Non-pigmented ciliary epithelial cell (primary cell): ENCODE measurements at regions not wholly inside any gene's neighbourhood (a gene's known extent, or its start where the extent isn't known, plus 50 kb on each side); places are given as distances from the start of the nearest gene placed in this dataset.

Experiments
- DNase-seq: peaks from one replicate; pipeline ENCODE4 v3.0.0-alpha.2; 2010; ENCODE audit warnings: low read depth

DNA sequence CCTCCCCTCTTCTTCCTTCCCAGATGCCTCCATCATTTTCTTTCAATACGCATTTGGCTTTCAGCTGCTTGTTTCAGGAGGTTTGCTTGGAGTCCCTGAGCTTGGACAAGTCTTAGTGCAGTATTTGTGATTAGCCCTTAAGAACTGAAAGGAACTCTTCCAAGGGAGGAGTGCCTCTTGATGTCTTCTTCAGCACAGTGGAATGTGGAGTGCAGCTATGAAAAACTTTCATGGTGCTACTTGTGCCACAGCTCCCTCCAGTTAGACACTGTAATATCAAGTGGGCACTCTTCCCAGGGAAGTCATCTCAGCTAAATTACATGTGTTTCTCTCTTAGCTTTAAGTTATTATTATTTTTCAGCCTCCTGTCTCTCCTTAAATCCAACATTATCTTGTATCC lies 173.1 kb downstream of the NECTIN3 start:
- DNase-seq: no peak

DNA sequence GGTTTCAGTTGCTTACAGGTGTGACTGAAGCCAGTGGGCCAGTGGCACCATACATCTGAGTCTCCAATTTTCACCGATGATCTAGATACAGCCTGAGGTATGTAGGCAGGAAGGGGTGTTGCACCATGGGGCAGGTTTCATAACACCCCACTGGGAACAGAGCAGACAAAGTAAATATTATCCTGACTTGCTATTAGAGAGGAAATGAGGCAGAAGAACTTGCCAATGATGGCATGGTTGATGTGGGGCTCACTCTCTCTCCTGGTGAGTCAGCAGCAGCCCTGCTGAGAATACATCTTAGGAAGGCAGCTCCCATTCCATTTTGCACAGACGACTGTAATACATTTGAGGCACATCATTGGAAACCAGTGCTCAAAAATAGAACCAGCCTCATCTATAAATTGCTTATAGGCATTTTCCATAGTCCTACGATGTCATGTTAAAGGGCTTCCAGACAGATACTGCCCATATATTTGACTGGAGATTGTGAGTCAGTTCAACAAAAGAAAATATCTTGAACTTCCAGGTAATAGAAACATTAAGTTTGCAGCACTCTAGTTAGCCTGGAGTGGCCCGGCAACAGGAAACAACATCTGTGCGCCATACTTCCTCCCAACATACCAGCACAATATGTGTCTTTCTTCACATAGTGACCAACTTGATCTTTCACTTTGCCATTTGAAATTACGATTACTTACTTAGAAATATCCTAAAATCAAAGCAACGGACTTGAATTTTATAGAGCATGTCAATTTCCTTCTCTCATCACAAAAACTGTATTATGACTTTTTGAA lies 175.5 kb downstream of the NECTIN3 start:
- peak; percentile 67 for DNase-seq

DNA sequence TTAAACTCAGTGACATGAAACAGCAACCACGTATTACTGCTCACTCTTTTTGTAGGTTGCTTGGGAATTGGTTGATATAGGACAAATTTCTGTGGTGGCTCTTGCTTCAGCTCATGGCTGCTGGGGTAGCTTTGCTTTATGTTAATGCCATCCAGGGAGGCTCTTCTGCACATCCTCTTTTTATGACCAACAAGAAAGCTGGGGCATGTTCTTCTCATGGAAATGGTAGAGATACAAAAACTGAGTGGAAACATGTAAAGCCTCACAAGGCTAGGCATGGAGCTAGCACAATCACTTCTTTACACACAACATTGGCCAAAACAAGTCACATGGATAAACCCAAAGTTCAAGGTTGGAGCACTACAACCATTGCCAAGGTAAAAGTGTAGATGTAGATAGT lies 176.8 kb downstream of the NECTIN3 start:
- no peak for DNase-seq

DNA sequence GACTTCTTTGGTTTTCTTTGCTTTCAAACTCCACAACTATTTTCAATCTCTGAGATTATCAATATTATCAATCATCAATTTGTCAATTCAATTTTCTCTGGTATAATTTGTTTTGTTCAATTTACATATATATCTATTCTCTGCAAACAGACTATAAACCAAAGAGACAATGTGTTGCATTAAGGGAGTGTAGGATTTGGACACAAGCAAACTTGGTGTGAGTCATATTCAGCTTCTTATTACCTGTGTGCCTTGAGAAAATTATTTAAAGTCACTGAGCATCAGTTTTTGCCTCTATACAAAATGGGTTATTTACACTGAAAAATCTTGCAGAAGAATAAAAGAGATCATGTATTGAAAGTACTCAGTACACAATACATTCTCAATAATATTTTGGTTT lies 177.8 kb downstream of the NECTIN3 start:
- DNase-seq: no peak

DNA sequence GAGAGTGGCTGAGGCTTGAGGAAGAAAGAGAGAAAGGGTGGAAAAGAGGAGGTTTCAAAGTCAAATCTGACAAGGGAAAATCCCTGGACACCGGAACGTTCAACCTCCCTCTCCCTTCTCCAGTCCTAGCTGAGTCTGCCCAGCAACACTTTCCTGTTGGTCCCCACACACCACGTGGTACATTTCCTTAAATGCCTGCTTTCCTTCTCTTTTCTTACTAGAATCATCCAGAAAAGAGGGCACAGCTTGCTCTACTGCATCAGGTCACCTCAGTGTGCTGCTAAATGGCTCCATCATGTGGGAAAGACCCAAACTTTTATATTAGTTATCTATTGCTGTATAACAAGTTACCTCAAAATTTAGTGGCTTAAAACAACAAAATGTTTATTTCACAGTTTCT lies 181.2 kb downstream of the NECTIN3 start:
- DNase-seq: peak; percentile 13

DNA sequence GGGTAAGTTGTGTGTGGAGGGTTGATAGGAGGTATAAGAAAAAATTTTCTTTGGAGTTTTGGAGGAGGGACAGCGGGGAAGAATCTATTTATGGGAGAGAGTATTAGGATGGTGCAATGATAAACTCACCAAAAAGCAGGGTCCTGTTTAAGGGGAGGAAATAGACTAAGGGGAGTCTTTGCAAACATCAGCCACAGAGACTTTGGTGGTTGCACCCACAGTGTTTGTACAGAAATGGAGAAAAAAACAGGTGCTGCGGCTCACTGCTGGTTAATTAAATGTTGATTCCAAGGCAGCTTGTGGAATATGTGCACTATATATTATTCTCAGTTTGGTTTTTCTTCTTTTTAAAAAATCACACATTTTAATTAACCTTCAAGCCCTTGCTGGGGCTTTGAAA lies 182.1 kb downstream of the NECTIN3 start:
- no peak for DNase-seq

DNA sequence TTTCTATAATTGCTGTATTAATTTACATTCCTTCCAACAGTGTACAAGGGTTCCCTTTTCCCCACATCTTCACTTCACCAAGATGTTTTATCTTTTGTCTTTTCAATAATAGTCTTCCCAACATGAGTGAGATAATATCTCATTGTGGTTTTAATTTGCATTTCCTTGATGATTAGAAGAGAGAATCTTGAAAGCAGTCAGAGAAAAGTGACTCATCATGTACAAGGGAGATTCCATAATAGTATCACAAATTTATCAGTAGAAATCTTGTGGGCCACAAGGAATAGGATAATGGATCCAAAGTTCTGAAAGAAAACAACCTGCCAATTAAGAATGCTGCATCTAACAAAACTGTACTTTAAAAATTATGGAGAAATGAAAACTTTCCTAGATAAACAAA lies 189.3 kb downstream of the NECTIN3 start:
- no peak for DNase-seq

DNA sequence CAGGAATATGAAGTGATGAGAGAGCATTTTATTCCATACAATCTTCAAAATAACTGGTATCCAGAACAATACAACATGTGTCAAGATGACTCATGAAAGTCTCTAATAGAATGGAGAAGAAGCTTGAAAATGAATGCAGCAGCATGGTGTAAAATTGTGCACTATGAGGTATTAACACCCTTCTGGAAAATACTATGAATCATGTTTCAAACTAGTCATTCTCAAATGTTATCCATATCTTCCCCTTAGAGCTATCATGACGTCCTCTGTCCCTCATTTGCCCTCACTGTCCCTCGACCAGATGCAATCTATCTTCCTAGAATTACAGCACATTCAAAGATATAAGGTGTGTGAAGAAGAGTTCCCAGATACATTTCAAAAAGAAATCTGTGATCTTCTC lies 198.2 kb downstream of the NECTIN3 start:
- DNase-seq: no peak

DNA sequence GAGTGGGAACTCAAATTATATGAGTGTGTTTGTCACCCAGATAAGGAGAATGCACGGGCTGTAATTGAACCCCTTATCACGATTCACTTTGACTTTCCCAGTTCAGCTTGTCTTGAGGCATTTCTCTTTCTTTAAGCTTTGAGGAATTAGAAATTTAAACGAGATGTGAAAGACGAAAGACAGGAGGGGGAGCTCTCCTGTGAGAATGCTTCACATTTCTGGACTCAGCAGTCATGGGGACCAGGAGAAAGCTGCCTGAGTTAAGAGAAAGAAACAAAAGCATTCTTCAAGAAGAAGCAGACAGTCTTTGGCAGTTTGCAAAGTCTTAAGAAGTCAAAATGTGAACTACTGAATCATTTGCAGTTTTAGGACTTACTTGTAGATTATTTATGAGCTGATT lies 205.6 kb downstream of the NECTIN3 start:
- DNase-seq: no peak

DNA sequence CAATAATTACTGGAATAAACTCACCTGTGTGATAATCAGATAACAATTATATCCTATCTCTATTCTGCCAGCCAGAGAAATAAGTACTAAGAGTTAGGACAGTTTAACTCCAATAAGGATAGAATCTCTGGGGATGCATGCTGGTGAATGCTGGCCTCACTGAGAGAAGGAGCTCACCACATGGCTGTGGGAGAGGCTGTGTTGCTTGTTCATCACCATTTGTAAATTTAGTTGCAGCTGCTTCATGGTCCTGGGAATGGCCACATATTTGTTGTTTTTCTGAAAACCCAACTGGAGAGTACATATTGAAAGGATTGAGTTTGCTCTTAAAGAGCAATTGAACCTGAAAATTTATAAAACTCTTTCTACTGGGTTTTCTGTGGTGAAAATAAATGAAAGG lies 207.3 kb downstream of the NECTIN3 start:
- no peak for DNase-seq

DNA sequence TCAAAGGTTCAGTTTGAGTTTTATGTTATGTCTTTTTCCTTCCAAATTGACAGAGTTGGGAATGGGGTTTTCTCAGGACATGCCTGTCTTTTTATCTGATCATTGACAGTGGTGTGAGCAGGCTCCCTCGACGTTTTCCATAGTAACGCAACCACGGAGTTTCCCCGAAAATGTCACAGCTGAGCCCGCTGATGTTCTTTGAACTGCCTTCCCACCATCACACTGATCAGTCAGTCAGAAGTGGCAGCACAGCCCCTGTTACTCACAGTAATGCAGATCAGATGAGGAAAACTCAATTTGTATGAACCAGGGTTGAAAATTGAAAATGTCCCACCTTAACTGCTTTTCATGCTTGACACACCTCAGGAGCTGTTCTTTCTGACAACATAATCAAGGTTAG lies 210.4 kb downstream of the NECTIN3 start:
- no peak for DNase-seq

DNA sequence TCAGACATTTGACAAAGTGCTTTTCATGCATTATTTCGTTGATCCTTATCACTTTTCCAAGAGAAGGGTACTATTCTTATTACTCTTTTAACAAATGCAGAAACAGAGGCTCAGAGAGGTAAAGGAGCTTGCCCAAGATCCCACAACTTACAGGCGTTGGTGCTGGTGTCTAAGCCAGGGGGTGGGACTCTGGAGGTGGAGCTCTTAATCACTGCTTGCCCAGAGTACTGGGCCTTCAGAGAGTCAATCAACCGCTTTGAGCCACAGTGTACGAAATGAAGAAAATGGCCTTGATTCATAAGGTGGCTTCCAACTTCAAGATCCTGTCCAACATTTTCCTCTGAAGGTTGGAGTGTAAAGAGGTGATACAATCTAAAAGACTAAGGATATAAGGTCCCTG lies 211.5 kb downstream of the NECTIN3 start:
- no peak for DNase-seq

DNA sequence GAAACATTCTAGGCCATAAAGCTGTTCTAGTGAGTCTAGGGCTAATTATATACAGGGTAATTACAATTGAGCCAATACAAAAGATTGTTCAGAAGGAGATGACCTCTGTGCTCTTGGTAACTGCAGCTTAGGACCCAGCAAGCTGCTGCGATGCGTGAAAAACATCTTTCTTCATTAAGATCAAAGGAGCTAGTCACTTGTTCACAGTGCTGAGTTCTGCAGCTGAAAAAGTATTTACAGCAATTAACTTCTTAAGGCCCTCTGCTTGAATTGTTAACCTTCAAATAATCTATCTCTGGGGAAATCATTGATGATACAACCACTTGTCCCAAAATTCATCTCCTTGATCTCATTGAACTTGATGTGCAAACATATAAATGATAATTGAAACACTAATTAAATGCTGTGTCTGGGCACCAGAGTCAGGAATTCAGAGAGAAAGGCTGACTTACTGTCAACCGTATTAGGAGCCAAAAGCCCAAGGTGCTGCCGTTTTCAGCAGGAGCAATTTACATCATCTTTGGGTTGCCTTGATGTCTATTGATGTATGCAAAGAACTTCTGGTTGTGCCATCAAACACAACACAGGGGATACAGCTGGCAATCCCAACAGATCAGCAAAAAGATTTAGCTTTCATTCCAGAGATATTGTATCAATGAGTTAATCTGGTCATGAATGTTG lies 213.0 kb downstream of the NECTIN3 start:
- no peak for DNase-seq

DNA sequence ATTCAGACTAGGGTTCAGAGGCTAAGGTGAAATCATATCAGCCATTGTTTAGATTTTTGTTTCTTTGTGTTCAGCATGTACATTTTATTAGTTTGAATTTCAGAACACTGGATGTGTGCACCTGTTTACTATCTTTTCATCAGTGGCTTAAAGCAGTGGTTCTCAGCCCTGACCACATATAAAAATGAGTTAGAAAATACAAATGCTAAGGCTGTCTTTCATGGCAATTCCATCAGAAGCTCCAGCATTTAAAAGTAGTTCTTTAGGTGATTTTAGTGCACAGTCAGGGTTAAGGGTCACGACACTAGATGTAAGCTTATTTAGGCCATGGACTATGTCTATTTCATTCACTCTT lies 213.5 kb downstream of the NECTIN3 start:
- DNase-seq: no peak

DNA sequence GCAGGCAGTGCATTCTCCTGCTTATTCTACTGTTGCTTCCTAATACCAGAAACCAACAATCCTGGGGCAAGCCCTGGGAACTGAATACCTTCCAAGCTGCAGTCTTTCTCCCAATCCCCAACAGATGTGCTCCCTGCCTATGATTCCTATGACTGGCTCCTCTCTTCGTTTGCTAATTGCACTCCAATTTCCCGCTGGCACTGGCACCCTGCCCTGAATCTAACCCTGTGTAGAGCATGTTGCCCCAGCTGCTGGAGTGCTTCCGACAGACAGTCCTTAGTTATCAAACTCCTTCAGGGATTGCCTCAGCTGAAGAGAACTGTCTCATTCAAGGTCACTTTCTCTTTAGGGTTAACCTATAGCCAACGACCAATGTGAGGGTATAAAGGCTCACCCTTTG lies 214.1 kb downstream of the NECTIN3 start:
- DNase-seq: no peak

DNA sequence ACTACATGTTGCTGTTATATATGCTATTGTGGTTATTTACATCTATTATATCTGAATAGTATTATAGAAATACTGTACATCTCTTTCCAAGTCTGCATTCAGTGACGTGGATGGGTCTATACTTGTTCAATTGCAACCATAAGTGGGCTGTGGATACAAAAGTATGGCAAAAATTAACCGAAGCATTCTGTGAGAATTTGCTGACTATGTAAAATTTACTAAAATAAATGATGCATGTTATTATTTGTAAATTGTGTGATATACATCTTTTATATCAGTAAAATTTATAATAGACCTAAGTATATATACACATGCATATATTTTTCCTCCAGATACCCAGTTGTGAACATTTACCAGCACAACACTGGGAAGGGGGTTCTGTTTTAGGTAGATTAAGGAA lies 215.1 kb downstream of the NECTIN3 start:
- no peak for DNase-seq

DNA sequence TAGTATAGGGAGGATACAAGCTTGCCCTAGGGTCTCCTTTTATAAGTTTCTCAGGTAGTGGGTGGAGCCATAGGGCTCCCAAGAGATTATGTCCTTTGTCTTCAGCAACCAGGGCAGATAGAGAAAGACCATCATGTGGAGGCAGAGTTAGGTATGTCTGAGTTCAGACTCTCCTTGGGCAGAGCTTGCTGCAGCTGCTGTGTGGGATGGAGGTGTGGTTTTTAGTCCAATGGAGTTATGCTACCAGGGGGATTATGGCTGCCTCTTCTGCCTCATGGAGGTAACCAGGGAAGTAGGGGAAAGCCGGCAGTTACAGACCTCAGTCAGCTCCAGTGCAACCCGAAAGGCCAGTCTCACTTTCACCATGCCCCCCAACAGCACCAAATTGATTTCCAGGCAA lies 220.5 kb downstream of the NECTIN3 start:
- DNase-seq: no peak

DNA sequence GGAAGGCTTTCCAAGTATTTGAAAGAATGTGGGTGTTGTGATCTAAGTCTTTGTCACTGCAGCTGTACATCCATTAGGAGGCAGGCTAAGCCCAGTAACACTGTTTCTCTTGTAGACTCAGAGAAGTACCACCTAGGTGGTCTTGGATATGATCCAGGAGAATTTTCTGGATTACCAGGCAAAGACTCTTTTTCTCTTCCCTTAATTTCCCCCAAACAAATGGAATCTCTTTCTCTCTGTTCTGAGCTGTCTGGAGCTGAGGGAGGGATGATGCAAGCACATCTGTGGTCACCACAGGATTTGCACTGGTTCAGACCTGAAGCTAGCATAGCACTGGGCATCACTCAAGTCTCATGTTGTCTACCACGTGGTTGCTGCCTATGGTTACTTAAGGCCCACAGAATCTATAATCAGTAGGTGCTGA lies 227.6 kb downstream of the NECTIN3 start:
- DNase-seq: peak; percentile 24

DNA sequence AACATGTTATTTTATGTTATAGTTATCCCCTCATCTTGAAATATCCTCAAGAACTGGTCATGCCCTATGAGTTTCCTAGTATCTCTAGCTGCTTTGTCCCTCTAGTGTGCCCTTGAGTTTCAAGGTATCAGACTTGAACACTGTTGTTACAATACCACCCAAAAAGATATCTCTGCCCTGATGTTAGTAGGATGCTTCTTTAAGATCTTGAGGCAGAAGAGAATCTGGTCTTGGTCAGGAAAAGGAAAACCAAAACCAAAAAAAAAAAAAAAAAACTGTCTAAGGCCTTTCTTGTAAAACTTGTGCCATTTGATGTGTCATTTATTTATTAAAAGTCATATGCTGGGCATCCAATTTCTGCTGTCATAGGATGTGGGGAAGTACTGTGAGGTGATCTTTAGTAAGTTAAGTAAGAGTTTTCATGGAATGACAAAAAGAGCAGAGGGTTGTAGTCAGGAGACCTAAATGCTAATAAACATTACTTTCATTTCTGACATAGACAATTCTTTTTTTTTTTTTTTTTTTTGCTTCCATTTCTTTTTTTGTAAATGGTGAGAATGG lies 229.7 kb downstream of the NECTIN3 start:
- no peak for DNase-seq

DNA sequence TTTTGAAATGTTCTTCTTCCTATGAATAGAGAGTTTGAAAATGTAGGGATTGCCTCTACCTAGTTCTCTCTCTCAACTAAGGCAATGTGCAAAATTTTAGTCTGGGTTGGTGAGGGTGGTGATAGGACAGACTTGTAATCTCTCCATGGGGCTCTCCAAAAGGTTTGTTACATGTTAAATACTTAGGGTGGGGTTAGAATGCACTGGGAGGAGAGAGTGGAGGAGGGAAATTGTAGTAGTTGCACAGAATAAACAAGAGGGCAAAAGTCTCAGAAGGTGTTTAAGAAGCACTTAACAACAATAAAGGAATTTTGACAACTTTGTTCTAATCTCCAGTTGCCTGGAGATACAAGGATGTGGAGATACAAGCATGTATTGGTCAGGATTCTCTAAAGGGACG lies 230.4 kb downstream of the NECTIN3 start:
- no peak for DNase-seq

DNA sequence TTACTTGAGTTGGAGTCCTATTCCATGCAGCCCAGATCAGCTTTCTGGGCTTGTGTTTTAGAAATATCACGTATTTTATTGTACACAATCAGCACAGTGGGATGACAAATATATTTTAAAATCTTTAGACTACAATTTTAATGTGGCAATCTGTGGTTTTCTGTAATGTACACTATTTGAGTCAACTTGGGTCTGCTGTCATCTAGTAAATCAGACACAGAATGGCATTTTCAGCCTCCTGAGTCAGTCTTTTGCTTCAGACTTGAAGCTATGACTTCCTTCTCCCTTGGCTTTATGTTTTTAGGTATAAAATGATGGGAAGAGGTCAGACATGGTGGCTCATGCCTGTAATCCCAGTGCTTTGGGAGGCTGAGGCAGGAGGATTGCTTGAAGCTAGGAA lies 232.1 kb downstream of the NECTIN3 start:
- no peak for DNase-seq

DNA sequence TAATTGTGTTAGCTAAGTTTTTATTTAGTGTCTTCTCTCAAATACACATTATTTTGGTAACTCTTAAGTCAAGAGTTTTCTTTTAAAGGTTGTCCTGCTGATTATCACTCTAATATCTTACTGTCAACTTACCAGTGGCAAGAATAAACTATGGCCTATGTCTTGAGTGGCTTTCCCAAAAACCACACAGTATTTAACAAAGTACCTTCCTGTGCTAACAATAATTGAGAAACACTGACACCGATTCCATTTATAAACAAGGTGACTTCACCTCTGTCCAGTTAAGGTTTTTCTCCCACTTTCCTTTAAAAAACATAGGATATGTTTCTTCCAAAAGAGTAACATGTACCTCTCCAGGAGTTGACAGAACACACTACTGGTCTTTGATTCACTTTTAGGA lies 234.3 kb upstream of the CD96 start:
- DNase-seq: no peak

DNA sequence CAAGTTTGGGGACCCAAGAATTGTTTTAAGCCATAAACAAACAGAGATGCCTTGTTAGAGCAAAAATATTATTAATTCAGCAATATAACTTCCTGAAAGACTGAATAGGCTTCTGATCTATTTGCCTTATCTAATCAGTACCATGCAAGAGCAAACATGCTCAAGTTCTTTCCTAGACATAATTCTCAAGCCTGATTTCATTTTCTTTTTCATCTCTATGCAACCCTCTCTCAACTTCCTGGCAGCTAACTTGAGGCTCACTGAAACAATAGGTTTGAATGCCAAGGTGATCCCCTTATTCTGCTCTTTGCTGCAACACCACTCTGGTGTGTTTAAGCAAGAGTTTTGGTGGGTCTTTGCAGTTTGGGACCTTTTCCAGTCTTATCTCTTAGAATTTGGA lies 230.9 kb upstream of the CD96 start:
- no peak for DNase-seq
